MM.1S (cell line): ENCODE measurements at regions not wholly inside any gene's neighbourhood (a gene's known extent, or its start where the extent isn't known, plus 50 kb on each side); places are given as distances from the start of the nearest gene placed in this dataset.

ENCODE experiments used
- EZH2 ChIP-seq: fragments of 300-600 bp; sonication (generic); optimal IDR thresholded peaks from 2 replicates; pipeline ENCODE3; 2017; ENCODE audit warnings: low read depth, mild to moderate bottlenecking, antibody characterized with exemption, low read length, mixed read lengths
- EZH2phosphoT487 ChIP-seq: fragments of 300-600 bp; sonication (generic); IDR thresholded peaks from 2 replicates; pipeline ENCODE4 v1.6.1; 2018; ENCODE audit warnings: antibody characterized with exemption, low read length
- TF ChIP-seq, protein P1 (sequence below): fragments of 300-600 bp; sonication (generic); IDR thresholded peaks from 2 replicates; pipeline ENCODE4 v1.5.1; 2016; ENCODE audit warnings: antibody characterized with exemption, low read length, mixed read lengths

- TF ChIP-seq, protein P1, sequence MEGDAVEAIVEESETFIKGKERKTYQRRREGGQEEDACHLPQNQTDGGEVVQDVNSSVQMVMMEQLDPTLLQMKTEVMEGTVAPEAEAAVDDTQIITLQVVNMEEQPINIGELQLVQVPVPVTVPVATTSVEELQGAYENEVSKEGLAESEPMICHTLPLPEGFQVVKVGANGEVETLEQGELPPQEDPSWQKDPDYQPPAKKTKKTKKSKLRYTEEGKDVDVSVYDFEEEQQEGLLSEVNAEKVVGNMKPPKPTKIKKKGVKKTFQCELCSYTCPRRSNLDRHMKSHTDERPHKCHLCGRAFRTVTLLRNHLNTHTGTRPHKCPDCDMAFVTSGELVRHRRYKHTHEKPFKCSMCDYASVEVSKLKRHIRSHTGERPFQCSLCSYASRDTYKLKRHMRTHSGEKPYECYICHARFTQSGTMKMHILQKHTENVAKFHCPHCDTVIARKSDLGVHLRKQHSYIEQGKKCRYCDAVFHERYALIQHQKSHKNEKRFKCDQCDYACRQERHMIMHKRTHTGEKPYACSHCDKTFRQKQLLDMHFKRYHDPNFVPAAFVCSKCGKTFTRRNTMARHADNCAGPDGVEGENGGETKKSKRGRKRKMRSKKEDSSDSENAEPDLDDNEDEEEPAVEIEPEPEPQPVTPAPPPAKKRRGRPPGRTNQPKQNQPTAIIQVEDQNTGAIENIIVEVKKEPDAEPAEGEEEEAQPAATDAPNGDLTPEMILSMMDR = no peak
- TF ChIP-seq EZH2 (no peak), EZH2phosphoT487 (no peak)
These were observed 56.0 kb upstream of the RASA1 start for GRCh38 chr5:87211676-87212075.
